HG02870 (cell line): ENCODE measurements at regions not wholly inside any gene's neighbourhood (a gene's known extent, or its start where the extent isn't known, plus 50 kb on each side); places are given as distances from the start of the nearest gene placed in this dataset.

Experiments used
- ATAC-seq: cut with Tn5 transposase; IDR thresholded peaks from one replicate; pipeline ENCODE4 v1.9.1; 2021; ENCODE audit warnings: mild to moderate bottlenecking, moderate library complexity; ENCODE audit not compliant: unreplicated experiment

DNA sequence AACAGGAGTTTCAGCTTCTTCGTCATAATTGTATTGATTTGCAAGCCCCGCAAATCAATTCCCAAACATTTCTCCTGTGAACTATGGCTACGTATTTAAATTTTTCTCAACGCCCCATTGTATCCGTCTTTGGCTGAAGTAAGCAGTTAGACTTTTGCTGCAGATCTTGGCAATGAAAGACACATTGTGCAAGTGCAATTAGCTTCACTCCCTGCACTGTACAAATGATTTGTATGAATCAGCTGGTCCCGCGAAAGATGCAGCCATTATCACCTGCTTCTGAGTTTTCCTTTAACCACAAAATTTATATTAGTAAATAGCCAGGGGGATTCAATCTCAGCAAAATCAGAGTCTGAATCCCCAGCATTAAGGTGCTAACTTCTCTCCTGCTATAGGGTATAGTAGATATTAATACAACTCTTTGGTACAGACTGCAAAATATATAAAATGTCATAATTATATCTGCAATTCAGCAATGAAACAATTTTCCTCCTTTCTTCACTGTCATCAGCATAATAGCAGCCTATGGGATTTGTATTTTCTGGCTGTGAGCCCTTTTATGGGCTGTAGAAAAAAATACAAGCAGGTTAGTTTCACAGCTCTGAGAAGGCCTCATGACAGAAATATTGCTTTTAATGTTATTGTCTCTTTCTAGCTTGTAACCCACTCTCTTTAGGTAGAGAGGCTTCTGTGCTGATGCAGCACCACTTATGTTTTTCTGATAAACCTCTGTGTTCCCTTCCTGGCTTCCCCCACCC, 68.4 kb upstream of the SMARCA2 start:
- no peak for ATAC-seq

DNA sequence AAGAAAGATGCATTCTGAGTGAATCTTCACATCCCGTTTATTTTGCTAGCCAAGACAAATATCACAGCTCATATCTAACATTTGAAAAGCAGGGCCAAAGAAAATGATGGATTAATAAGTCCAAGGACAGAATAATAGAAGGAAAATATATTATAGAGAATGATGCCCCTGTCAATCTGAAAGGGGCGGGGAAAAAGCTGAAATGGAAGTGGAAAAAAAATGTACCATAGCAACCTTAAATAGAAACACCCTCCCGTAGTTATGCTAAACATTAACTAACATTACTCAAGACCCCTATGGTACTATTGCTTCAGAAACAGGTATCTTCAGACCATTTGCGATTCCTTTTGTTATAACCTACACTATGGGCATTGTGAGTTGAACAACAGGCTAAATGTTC, 67.7 kb upstream of the SMARCA2 start:
- no peak for ATAC-seq

DNA sequence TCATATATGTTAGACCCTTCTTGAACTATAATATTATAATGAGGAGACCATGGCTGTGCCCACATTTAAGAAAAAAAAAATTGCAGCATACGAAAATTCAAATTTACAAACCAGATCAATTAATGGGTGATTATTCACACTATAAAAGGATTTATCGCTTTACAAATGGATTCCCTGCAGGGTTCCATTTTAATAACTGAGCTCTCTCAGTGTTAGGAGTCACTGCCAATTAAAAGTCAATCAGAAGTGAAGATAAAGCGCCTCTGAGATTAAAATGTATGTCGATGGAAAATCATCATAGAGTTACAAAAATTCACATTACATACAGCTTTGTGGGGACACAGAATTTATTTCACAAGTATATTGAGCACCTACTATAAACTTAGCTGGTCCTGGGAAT, 66.6 kb upstream of the SMARCA2 start:
- ATAC-seq, result no peak

DNA sequence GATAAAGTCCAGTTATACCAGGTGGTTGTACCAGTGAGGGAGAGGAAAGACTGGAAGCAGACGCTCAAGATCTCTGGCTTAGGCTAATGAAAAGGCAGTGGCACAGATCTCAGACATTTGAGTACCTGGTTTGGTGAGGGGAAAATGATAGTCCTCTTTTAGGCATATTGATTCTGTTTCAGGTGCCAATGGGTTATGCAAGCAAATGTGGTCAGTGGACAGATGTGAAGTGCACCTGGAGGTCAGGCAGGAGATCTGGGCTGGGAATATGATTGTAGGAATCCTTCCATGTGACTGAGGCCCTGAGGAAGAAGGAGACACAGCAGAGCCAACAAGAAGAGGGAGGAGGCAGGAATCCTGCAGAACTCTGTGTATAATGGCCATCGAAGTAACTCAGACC, 63.7 kb upstream of the SMARCA2 start:
- ATAC-seq, result no peak

DNA sequence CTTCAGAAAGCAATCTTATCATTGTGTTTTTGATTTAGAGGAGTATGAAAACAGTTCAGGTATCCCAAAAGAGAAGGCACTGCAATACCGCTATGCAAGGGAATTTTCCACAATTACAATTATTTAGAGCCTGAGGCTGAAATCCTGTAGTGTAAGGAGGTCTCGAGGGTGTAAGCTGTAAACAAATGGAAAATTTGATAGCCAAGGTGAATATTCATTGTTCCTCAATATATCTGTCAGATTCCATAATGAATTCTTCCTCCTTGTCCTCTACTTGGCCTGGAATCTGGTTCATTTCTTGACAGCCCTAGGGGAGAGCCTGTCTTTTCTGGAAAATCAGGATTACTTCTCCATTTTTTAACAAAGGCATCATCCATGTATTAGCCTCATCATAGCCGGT, 63.1 kb upstream of the SMARCA2 start:
- no peak for ATAC-seq

DNA sequence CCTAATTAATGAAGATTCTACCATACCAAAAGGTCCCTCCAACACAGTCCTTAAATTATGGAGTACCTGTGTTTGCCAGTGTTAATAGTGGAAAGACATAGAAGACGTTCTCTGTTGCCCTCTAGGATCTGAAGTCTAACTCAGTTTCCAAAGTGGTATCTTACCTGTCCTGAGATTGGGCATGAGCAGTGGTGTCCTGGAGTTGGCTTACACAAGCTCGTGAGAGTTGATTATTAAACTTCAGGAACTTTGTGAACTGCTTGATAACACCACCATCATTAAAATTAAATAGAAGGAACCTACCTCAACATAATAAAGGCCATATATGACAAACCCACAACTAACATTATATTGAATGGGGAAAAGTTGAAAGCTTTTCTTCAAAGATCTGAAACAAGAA, 60.9 kb upstream of the SMARCA2 start:
- ATAC-seq, result no peak

DNA sequence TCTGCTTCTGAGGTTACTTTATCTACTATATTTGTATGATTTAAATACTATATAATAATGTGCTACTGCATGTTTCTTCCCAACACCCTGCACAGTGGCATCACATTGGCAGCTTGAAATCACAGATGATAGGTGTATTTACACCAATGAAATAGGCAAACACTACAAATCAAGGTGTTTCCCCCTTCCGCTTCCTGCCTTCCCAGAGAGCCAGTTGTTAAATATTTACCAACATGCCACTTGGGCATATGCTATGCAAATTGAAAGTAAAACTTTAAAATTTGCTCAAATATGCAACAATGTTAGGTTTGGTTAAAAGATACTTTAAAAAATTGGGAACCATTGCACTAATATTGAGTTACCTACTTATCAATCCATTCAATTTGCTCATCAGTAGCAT, 58.2 kb upstream of the SMARCA2 start:
- ATAC-seq, result no peak

DNA sequence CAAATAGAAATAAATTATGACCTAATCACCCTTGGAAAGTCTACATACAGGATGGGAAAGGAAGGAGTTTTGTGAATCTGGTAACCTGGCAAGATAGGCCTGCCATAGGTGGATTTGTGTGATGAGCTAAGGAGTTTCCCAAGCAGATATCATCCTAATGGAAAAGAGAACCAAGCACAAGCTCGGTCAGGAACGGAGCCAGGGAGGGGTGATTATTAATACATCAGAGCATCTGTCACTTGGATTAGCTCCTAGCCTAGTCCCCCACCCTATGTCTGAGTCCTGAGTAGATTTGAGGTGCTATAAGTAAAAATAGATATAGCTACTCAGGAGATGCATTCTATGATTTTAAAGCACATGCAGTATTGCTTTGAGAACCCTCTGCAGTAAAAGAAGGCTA, 57.3 kb upstream of the SMARCA2 start:
- ATAC-seq, result no peak

DNA sequence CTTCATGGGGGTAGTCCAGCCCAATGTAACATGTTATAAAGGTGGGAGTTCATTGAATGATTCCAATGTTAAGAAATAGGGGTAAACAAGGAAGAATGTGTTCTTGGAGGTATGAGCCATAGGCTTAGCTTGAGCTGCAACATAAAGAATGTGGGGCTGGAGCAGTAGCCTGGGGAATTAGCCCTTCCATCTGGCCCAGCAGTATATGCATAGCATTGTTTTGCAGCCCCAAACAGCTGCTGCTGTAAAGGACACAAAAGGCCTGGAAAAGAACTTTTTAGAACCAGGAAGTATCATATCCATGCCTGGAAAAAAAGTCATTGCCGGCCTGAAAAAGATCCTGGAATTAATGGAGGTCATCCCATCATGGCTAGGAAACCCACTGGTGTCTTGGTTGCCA, 55.8 kb upstream of the SMARCA2 start:
- no peak for ATAC-seq

DNA sequence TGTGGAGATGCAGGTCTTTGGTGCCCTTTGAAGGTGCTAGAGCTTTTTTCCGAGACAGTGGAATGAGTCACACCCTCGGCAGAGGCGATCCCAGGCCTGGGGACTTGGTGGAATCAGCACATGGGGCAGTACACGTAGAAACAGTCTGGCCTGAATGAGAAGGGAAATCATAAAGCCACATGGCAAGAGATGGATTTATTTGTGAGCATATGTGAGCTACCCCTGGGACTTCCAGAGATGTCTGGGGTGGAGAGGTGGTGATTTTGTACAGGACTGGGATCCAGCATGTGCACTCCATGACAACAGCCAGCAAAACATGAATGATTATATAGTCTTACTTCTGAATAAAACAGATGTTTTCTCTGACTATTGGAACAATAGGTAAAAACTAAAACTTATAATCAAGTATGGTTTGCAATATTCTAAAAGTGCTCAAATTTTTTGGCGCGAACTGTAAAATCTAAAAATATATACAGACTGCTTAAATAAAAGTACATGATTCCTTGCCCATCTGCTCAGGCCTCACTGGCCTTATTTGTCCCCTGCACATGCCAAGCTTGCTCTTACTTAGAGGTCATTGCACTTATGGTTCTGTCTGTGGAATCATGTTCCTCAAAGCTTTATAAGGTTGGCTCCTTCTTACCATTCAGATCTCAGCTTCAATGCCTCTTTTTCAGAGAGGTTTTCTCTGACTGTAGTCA, 54.7 kb upstream of the SMARCA2 start:
- no peak for ATAC-seq

DNA sequence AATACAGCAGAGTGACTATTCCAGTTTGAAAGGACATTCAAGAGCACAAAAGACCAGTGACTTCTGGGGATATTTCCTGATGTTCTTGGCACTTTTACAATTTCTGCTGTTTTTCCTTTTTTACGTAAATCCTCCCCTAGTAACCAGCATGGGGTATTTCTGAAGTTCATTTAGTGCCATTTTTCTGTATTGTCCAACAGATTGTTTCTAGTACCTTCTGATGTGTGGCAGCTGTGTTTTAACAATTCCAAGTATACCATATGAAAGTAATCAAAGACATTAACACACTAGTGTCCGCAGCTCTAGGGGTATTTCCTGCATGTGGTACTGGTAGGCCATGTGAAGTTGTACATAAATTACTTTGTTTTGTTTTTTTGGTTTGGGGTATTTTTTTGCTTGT, 53.0 kb upstream of the SMARCA2 start:
- ATAC-seq, result no peak

DNA sequence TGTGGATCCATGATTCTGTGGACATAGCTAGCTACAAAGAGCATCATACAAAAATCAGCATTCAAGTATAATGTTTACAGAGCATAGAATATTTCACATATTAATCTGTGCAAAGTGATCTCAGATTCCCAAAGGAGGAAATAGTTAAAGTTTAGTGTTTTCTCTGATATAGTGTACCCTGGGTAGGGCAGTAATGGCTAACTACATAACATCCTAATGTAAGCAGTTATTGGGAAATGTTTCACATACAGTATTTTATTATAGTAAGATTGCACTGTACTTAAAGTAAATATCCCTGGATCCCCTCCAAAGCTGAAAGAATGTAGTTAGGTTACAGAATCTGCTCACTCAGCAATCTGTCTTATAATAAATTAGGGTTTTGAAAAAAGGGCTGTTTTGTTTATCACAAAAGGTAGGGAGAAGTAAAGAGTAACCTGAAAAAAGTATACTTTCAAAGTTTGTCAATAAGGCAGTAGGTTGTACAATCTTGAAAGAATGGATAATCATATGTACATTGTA, 52.5 kb upstream of the SMARCA2 start:
- no peak for ATAC-seq

DNA sequence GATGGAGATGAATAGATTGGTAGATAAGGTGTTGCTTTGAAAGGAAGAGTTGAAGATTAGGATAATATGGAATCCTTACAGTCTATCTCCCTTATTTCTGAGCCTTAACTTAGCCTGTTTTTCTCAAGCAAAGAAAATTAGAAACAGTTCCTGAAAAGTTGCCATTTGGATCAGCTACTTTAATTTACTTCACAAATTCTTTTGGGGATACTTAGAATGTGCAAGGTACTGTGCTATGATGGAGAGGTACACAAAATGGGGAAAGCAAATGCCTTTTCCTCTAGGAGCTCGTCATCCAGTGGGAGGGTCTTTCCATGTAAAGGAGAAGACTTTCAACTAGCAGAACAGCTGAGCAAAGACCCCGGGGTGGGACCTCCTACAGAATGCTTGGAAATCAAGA, 51.1 kb upstream of the SMARCA2 start:
- ATAC-seq, result no peak
